ENCODE measurements at regions not wholly inside any gene's neighbourhood (a gene's known extent, or its start where the extent isn't known, plus 50 kb on each side); places are given as distances from the start of the nearest gene placed in this dataset.

GRCh38 chr11:91796999-91797398, 427.6 kb upstream of the FAT3 start:
- TF ChIP-seq, protein P1, sequence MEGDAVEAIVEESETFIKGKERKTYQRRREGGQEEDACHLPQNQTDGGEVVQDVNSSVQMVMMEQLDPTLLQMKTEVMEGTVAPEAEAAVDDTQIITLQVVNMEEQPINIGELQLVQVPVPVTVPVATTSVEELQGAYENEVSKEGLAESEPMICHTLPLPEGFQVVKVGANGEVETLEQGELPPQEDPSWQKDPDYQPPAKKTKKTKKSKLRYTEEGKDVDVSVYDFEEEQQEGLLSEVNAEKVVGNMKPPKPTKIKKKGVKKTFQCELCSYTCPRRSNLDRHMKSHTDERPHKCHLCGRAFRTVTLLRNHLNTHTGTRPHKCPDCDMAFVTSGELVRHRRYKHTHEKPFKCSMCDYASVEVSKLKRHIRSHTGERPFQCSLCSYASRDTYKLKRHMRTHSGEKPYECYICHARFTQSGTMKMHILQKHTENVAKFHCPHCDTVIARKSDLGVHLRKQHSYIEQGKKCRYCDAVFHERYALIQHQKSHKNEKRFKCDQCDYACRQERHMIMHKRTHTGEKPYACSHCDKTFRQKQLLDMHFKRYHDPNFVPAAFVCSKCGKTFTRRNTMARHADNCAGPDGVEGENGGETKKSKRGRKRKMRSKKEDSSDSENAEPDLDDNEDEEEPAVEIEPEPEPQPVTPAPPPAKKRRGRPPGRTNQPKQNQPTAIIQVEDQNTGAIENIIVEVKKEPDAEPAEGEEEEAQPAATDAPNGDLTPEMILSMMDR (IDR thresholded peaks at IDR 0.05; ENCODE audit: low read depth, low read length): no peak
- no peak for TF ChIP-seq EZH2phosphoT487 (IDR thresholded peaks at IDR 0.05; ENCODE audit: low read depth)
